HG02973 (cell line): ENCODE measurements at regions not wholly inside any gene's neighbourhood (a gene's known extent, or its start where the extent isn't known, plus 50 kb on each side); places are given as distances from the start of the nearest gene placed in this dataset.

Experiments
- ATAC-seq: cut with Tn5 transposase; IDR thresholded peaks from one replicate; pipeline ENCODE4 v1.9.1; 2021; ENCODE audit warnings: moderate library complexity; ENCODE audit not compliant: unreplicated experiment

- ATAC-seq, result no peak
Observed at GRCh38 chr2:16507655-16508489, 157.8 kb downstream of the CYRIA start.

GRCh38 chr2:16506366-16506765 lies 159.3 kb downstream of the CYRIA start:
- ATAC-seq, result no peak

- ATAC-seq, result no peak
Observed at GRCh38 chr2:16496426-16497388, 168.9 kb downstream of the CYRIA start.

- no peak for ATAC-seq
Observed at GRCh38 chr2:16495509-16496208, 170.0 kb downstream of the CYRIA start.

- no peak for ATAC-seq
Observed at GRCh38 chr2:16494836-16495508, 170.7 kb downstream of the CYRIA start.

- ATAC-seq, result no peak
Observed at GRCh38 chr2:16493788-16494187, 171.8 kb downstream of the CYRIA start.

GRCh38 chr2:16487686-16488085 lies 177.9 kb downstream of the CYRIA start:
- no peak for ATAC-seq

GRCh38 chr2:16485251-16485650 lies 180.4 kb downstream of the CYRIA start:
- no peak for ATAC-seq

- ATAC-seq, result no peak
Observed at GRCh38 chr2:16482460-16482859, 183.2 kb downstream of the CYRIA start.

- no peak for ATAC-seq
Observed at GRCh38 chr2:16481351-16481750, 184.3 kb downstream of the CYRIA start.

- no peak for ATAC-seq
Observed at GRCh38 chr2:16479721-16480120, 185.9 kb downstream of the CYRIA start.

- no peak for ATAC-seq
Observed at GRCh38 chr2:16478434-16479210, 187.0 kb downstream of the CYRIA start.

GRCh38 chr2:16477648-16478047 lies 188.0 kb downstream of the CYRIA start:
- ATAC-seq, result no peak

- no peak for ATAC-seq
Observed at GRCh38 chr2:16476866-16477265, 188.8 kb downstream of the CYRIA start.

GRCh38 chr2:16475986-16476567 lies 189.6 kb downstream of the CYRIA start:
- ATAC-seq, result no peak

- ATAC-seq, result no peak
Observed at GRCh38 chr2:16475586-16475985, 190.0 kb downstream of the CYRIA start.

- no peak for ATAC-seq
Observed at GRCh38 chr2:16473575-16473974, 192.1 kb downstream of the CYRIA start.

- no peak for ATAC-seq
Observed at GRCh38 chr2:16470936-16471490, 194.6 kb downstream of the CYRIA start.

- no peak for ATAC-seq
Observed at GRCh38 chr2:16466821-16467151, 198.8 kb downstream of the CYRIA start.
